Keratinocyte (primary cell): ENCODE measurements at regions not wholly inside any gene's neighbourhood (a gene's known extent, or its start where the extent isn't known, plus 50 kb on each side); places are given as distances from the start of the nearest gene placed in this dataset.

Source experiments
- DNase-seq: peaks from one replicate; pipeline ENCODE4 v3.0.0-alpha.2; 2011; ENCODE audit warnings: low read depth, missing footprints, low spot score
- FAIRE-seq: peaks from 2 replicates; lab custom pipeline; 2011; peaks lifted over from hg19 to GRCh38; lab: Jason Lieb, UNC
- H2AFZ ChIP-seq: 2 replicates; pipeline ENCODE4 v1.6.0; 2012; ENCODE audit warnings: low read length, control low read depth, inconsistent platforms; ENCODE audit not compliant: control insufficient read depth
- H3K27ac ChIP-seq: 2 replicates; pipeline ENCODE4 v1.5.1; 2011; ENCODE audit warnings: low read length; ENCODE audit not compliant: control insufficient read depth, insufficient read depth
- H3K27me3 ChIP-seq: 3 replicates; pipeline ENCODE4 v1.6.0; 2011; ENCODE audit warnings: low read length; ENCODE audit not compliant: control insufficient read depth, insufficient read depth; ENCODE audit errors: extremely low read depth
- H3K36me3 ChIP-seq, 2 experiments: 2 replicates in 1 of 2; 3 replicates in 1 of 2; pipeline ENCODE4 v1.5.1; 2011; ENCODE audit warnings: low read length in 2 of 2, mild to moderate bottlenecking in 1 of 2; ENCODE audit not compliant: control insufficient read depth in 2 of 2, insufficient read depth in 2 of 2; ENCODE audit errors: extremely low read depth in 1 of 2
- H3K4me1 ChIP-seq: 3 replicates; pipeline ENCODE4 v1.5.1; 2011; ENCODE audit warnings: low read length; ENCODE audit not compliant: control insufficient read depth, insufficient read depth; ENCODE audit errors: extremely low read depth
- H3K4me2 ChIP-seq: 3 replicates; pipeline ENCODE4 v1.6.0; 2011; ENCODE audit warnings: low read depth, low read length; ENCODE audit not compliant: control insufficient read depth, insufficient read depth; ENCODE audit errors: extremely low read depth
- H3K4me3 ChIP-seq, 3 experiments: fragments of 200-600 bp in 1 of 3; sonication (generic) in 1 of 3; 2 replicates in 2 of 3; 3 replicates in 1 of 3; pipeline ENCODE4 v1.5.1; 2011 to 2016; ENCODE audit warnings: low read length in 3 of 3, mild to moderate bottlenecking in 3 of 3, control low read depth in 2 of 3, inconsistent platforms in 1 of 3, low read depth in 1 of 3, mixed read lengths in 1 of 3, mixed run types in 1 of 3, moderate library complexity in 1 of 3; ENCODE audit not compliant: control insufficient read depth in 2 of 3, insufficient read depth in 2 of 3; ENCODE audit errors: extremely low read depth in 1 of 3
- H3K79me2 ChIP-seq: 2 replicates; pipeline ENCODE4 v1.6.0; 2012; ENCODE audit warnings: low read length; ENCODE audit not compliant: control insufficient read depth, insufficient read depth
- H3K9ac ChIP-seq: 3 replicates; pipeline ENCODE4 v1.6.0; 2011; ENCODE audit warnings: low read length; ENCODE audit not compliant: control insufficient read depth, insufficient read depth; ENCODE audit errors: extremely low read depth
- H3K9me1 ChIP-seq: 3 replicates; pipeline ENCODE4 v1.6.0; 2011; ENCODE audit warnings: low read length; ENCODE audit not compliant: control insufficient read depth, insufficient read depth; ENCODE audit errors: extremely low read depth
- H3K9me3 ChIP-seq: 2 replicates; pipeline ENCODE4 v1.5.1; 2012; ENCODE audit warnings: low read depth, low read length; ENCODE audit not compliant: control insufficient read depth
- H4K20me1 ChIP-seq: 3 replicates; pipeline ENCODE4 v1.6.0; 2011; ENCODE audit warnings: low read length; ENCODE audit not compliant: control insufficient read depth, insufficient read depth; ENCODE audit errors: extremely low read depth
- CTCF ChIP-seq, 3 experiments: IDR thresholded peaks in 1 of 3; conservative IDR thresholded peaks in 1 of 3; optimal IDR thresholded peaks in 1 of 3; 2 replicates in 2 of 3; 3 replicates in 1 of 3; pipeline versions ENCODE3 to v1.5.1; 2011; ENCODE audit warnings: low read length in 3 of 3, mild to moderate bottlenecking in 3 of 3, moderate library complexity in 2 of 3, control low read depth in 1 of 3, inconsistent platforms in 1 of 3; ENCODE audit not compliant: insufficient read depth in 2 of 3; ENCODE audit errors: extremely low read depth in 1 of 3
- EZH2 ChIP-seq: IDR thresholded peaks from one replicate; pipeline ENCODE4 v1.6.1; 2012; ENCODE audit warnings: inconsistent platforms, mild to moderate bottlenecking, low read length, moderate library complexity
- dilution Hi-C: fragments of 300-500 bp; cut with MboI; formaldehyde crosslinking; loops from one replicate; pipeline ENCODE4 v1.7.0; 2020; ENCODE audit warnings: low sequenced_read_pairs; ENCODE audit not compliant: extremely low pct_ligation_motif_present

- dilution Hi-C loops = no loop called here
- no peak for TF ChIP-seq CTCF (optimal IDR thresholded peaks at IDR 0.05 in 1 of 3, IDR thresholded peaks at IDR 0.05 in 1 of 3, conservative IDR thresholded peaks at IDR 0.05 in 1 of 3; ENCODE audit: extremely low read depth in 1 of 3, insufficient read depth in 2 of 3, low read length in 3 of 3)
- no peak for TF ChIP-seq EZH2
- Histone ChIP-seq H2AFZ (no peak overlapping the region), H3K9me3 (peaks cover 14% of the 10 kb centered on the region), H3K4me1 (no peaks in the 10 kb centered on the region), H3K4me2 (no peak overlapping the region), H3K36me3 (no peaks in the 10 kb centered on the region), H3K9me1 (no peaks in the 10 kb centered on the region), H3K27ac (no peak overlapping the region), H3K9ac (no peak overlapping the region), H4K20me1 (no peaks in the 10 kb centered on the region), H3K4me3 (no peak overlapping the region), H3K79me2 (no peaks in the 10 kb centered on the region), H3K27me3 (no peaks in the 10 kb centered on the region)
- FAIRE-seq (no peak), DNase-seq (no peak)
Measured at GRCh38 chr22:49243335-49243734, 584.3 kb downstream of the BRD1 start.

- Histone ChIP-seq H3K4me3 (no peak overlapping the region), H3K9me1 (no peaks in the 10 kb centered on the region), H3K9ac (no peak overlapping the region), H3K36me3 (no peaks in the 10 kb centered on the region), H3K9me3 (peaks cover 17% of the 10 kb centered on the region), H3K4me1 (no peaks in the 10 kb centered on the region), H3K27me3 (no peaks in the 10 kb centered on the region), H3K4me2 (no peak overlapping the region), H4K20me1 (no peaks in the 10 kb centered on the region), H3K79me2 (no peaks in the 10 kb centered on the region), H2AFZ (no peak overlapping the region), H3K27ac (no peak overlapping the region)
- TF ChIP-seq EZH2 (no peak), CTCF (optimal IDR thresholded peaks at IDR 0.05 in 1 of 3, IDR thresholded peaks at IDR 0.05 in 1 of 3, conservative IDR thresholded peaks at IDR 0.05 in 1 of 3; ENCODE audit: extremely low read depth in 1 of 3, insufficient read depth in 2 of 3, low read length in 3 of 3) (no peak)
- DNase-seq (no peak), FAIRE-seq (no peak)
- dilution Hi-C loops = no loop called here
Measured at GRCh38 chr22:49242480-49242879, 585.2 kb downstream of the BRD1 start.
